ENCODE measurements at regions not wholly inside any gene's neighbourhood (a gene's known extent, or its start where the extent isn't known, plus 50 kb on each side); places are given as distances from the start of the nearest gene placed in this dataset.

GRCh38 chr10:30560326-30560725 is 69.2 kb downstream of the LYZL2 start:
- H3K4me1 ChIP-seq (ENCODE audit: control insufficient read depth, insufficient read depth, low read length, poor library complexity, severe bottlenecking): no peaks in the 10 kb centered on the region
- H3K4me3 ChIP-seq (ENCODE audit: insufficient read depth, low read depth, low read length, poor library complexity, severe bottlenecking): no peak overlapping the region
- H3K9me3 ChIP-seq (ENCODE audit: control insufficient read depth, low read length): no peaks in the 10 kb centered on the region
- H3K36me3 ChIP-seq (ENCODE audit: control insufficient read depth, insufficient read depth, low read length): no peaks in the 10 kb centered on the region
- DNase-seq: no peak
- H3K27ac ChIP-seq (ENCODE audit: insufficient read depth, low read length, poor library complexity, severe bottlenecking): no peak overlapping the region
- H3K27me3 ChIP-seq (replicated peaks; ENCODE audit: control insufficient read depth, insufficient read depth, low read length, poor library complexity, severe bottlenecking): no peaks in the 10 kb centered on the region

GRCh38 chr10:30559180-30559579 is 70.4 kb downstream of the LYZL2 start:
- Histone ChIP-seq H3K4me3 (ENCODE audit: insufficient read depth, low read depth, low read length, poor library complexity, severe bottlenecking) (no peak overlapping the region), H3K9me3 (ENCODE audit: control insufficient read depth, low read length) (no peaks in the 10 kb centered on the region), H3K27ac (ENCODE audit: insufficient read depth, low read length, poor library complexity, severe bottlenecking) (no peak overlapping the region), H3K27me3 (replicated peaks; ENCODE audit: control insufficient read depth, insufficient read depth, low read length, poor library complexity, severe bottlenecking) (no peaks in the 10 kb centered on the region), H3K36me3 (ENCODE audit: control insufficient read depth, insufficient read depth, low read length) (no peaks in the 10 kb centered on the region), H3K4me1 (ENCODE audit: control insufficient read depth, insufficient read depth, low read length, poor library complexity, severe bottlenecking) (no peaks in the 10 kb centered on the region)
- DNase-seq: no peak

GRCh38 chr10:30558411-30558810 is 71.1 kb downstream of the LYZL2 start:
- Histone ChIP-seq H3K27me3 (replicated peaks; ENCODE audit: control insufficient read depth, insufficient read depth, low read length, poor library complexity, severe bottlenecking) (no peaks in the 10 kb centered on the region), H3K4me1 (ENCODE audit: control insufficient read depth, insufficient read depth, low read length, poor library complexity, severe bottlenecking) (no peaks in the 10 kb centered on the region), H3K9me3 (ENCODE audit: control insufficient read depth, low read length) (no peaks in the 10 kb centered on the region), H3K4me3 (ENCODE audit: insufficient read depth, low read depth, low read length, poor library complexity, severe bottlenecking) (no peak overlapping the region), H3K27ac (ENCODE audit: insufficient read depth, low read length, poor library complexity, severe bottlenecking) (no peak overlapping the region), H3K36me3 (ENCODE audit: control insufficient read depth, insufficient read depth, low read length) (no peaks in the 10 kb centered on the region)
- DNase-seq: no peak

GRCh38 chr10:30557884-30558283 is 71.7 kb downstream of the LYZL2 start:
- no peaks in the 10 kb centered on the region for H3K9me3 ChIP-seq (ENCODE audit: control insufficient read depth, low read length)
- no peak overlapping the region for H3K4me3 ChIP-seq (ENCODE audit: insufficient read depth, low read depth, low read length, poor library complexity, severe bottlenecking)

GRCh38 chr10:30556189-30556588 is 73.4 kb downstream of the LYZL2 start:
- no peak overlapping the region for H3K4me3 ChIP-seq (ENCODE audit: insufficient read depth, low read depth, low read length, poor library complexity, severe bottlenecking)
- no peaks in the 10 kb centered on the region for H3K4me1 ChIP-seq (ENCODE audit: control insufficient read depth, insufficient read depth, low read length, poor library complexity, severe bottlenecking)
- no peak overlapping the region for H3K27ac ChIP-seq (ENCODE audit: insufficient read depth, low read length, poor library complexity, severe bottlenecking)
- no peaks in the 10 kb centered on the region for H3K36me3 ChIP-seq (ENCODE audit: control insufficient read depth, insufficient read depth, low read length)
- no peaks in the 10 kb centered on the region for H3K27me3 ChIP-seq (replicated peaks; ENCODE audit: control insufficient read depth, insufficient read depth, low read length, poor library complexity, severe bottlenecking)
- DNase-seq: no peak
- no peaks in the 10 kb centered on the region for H3K9me3 ChIP-seq (ENCODE audit: control insufficient read depth, low read length)

More at GRCh38 chr10:30557884-30558283, 71.7 kb downstream of the LYZL2 start:
- no peak for DNase-seq
- Histone ChIP-seq H3K36me3 (ENCODE audit: control insufficient read depth, insufficient read depth, low read length) (no peaks in the 10 kb centered on the region), H3K27ac (ENCODE audit: insufficient read depth, low read length, poor library complexity, severe bottlenecking) (no peak overlapping the region), H3K27me3 (replicated peaks; ENCODE audit: control insufficient read depth, insufficient read depth, low read length, poor library complexity, severe bottlenecking) (no peaks in the 10 kb centered on the region), H3K4me1 (ENCODE audit: control insufficient read depth, insufficient read depth, low read length, poor library complexity, severe bottlenecking) (no peaks in the 10 kb centered on the region)

- DNase-seq: no peak
- H3K4me3 ChIP-seq (ENCODE audit: insufficient read depth, low read depth, low read length, poor library complexity, severe bottlenecking): no peak overlapping the region
- H3K27me3 ChIP-seq (replicated peaks; ENCODE audit: control insufficient read depth, insufficient read depth, low read length, poor library complexity, severe bottlenecking): no peaks in the 10 kb centered on the region
- H3K9me3 ChIP-seq (ENCODE audit: control insufficient read depth, low read length): no peaks in the 10 kb centered on the region
- no peak overlapping the region for H3K27ac ChIP-seq (ENCODE audit: insufficient read depth, low read length, poor library complexity, severe bottlenecking)
- H3K36me3 ChIP-seq (ENCODE audit: control insufficient read depth, insufficient read depth, low read length): no peaks in the 10 kb centered on the region
- no peaks in the 10 kb centered on the region for H3K4me1 ChIP-seq (ENCODE audit: control insufficient read depth, insufficient read depth, low read length, poor library complexity, severe bottlenecking)
Observed at GRCh38 chr10:30555465-30555864, 74.1 kb downstream of the LYZL2 start.

- Histone ChIP-seq H3K4me3 (ENCODE audit: insufficient read depth, low read depth, low read length, poor library complexity, severe bottlenecking) (no peak overlapping the region), H3K36me3 (ENCODE audit: control insufficient read depth, insufficient read depth, low read length) (no peaks in the 10 kb centered on the region), H3K27me3 (replicated peaks; ENCODE audit: control insufficient read depth, insufficient read depth, low read length, poor library complexity, severe bottlenecking) (no peaks in the 10 kb centered on the region), H3K9me3 (ENCODE audit: control insufficient read depth, low read length) (no peaks in the 10 kb centered on the region), H3K4me1 (ENCODE audit: control insufficient read depth, insufficient read depth, low read length, poor library complexity, severe bottlenecking) (no peaks in the 10 kb centered on the region), H3K27ac (ENCODE audit: insufficient read depth, low read length, poor library complexity, severe bottlenecking) (no peak overlapping the region)
- DNase-seq: no peak
Observed at GRCh38 chr10:30554440-30554825, 75.1 kb downstream of the LYZL2 start.

- H3K27ac ChIP-seq (ENCODE audit: insufficient read depth, low read length, poor library complexity, severe bottlenecking): no peak overlapping the region
- H3K36me3 ChIP-seq (ENCODE audit: control insufficient read depth, insufficient read depth, low read length): no peaks in the 10 kb centered on the region
- no peak for DNase-seq
- H3K4me3 ChIP-seq (ENCODE audit: insufficient read depth, low read depth, low read length, poor library complexity, severe bottlenecking): no peak overlapping the region
- no peaks in the 10 kb centered on the region for H3K9me3 ChIP-seq (ENCODE audit: control insufficient read depth, low read length)
- no peaks in the 10 kb centered on the region for H3K27me3 ChIP-seq (replicated peaks; ENCODE audit: control insufficient read depth, insufficient read depth, low read length, poor library complexity, severe bottlenecking)
- H3K4me1 ChIP-seq (ENCODE audit: control insufficient read depth, insufficient read depth, low read length, poor library complexity, severe bottlenecking): no peaks in the 10 kb centered on the region
Observed at GRCh38 chr10:30553626-30554439, 75.7 kb downstream of the LYZL2 start.

GRCh38 chr10:30553018-30553625 is 76.4 kb downstream of the LYZL2 start:
- Histone ChIP-seq H3K4me3 (ENCODE audit: insufficient read depth, low read depth, low read length, poor library complexity, severe bottlenecking) (no peak overlapping the region), H3K4me1 (ENCODE audit: control insufficient read depth, insufficient read depth, low read length, poor library complexity, severe bottlenecking) (no peaks in the 10 kb centered on the region), H3K27me3 (replicated peaks; ENCODE audit: control insufficient read depth, insufficient read depth, low read length, poor library complexity, severe bottlenecking) (no peaks in the 10 kb centered on the region), H3K9me3 (ENCODE audit: control insufficient read depth, low read length) (no peaks in the 10 kb centered on the region), H3K27ac (ENCODE audit: insufficient read depth, low read length, poor library complexity, severe bottlenecking) (no peak overlapping the region), H3K36me3 (ENCODE audit: control insufficient read depth, insufficient read depth, low read length) (no peaks in the 10 kb centered on the region)
- DNase-seq: no peak

GRCh38 chr10:30550967-30551815 is 78.4 kb downstream of the LYZL2 start:
- H3K36me3 ChIP-seq (ENCODE audit: control insufficient read depth, insufficient read depth, low read length): no peaks in the 10 kb centered on the region
- no peak for DNase-seq
- no peak overlapping the region for H3K27ac ChIP-seq (ENCODE audit: insufficient read depth, low read length, poor library complexity, severe bottlenecking)
- no peaks in the 10 kb centered on the region for H3K9me3 ChIP-seq (ENCODE audit: control insufficient read depth, low read length)
- H3K4me1 ChIP-seq (ENCODE audit: control insufficient read depth, insufficient read depth, low read length, poor library complexity, severe bottlenecking): no peaks in the 10 kb centered on the region
- H3K4me3 ChIP-seq (ENCODE audit: insufficient read depth, low read depth, low read length, poor library complexity, severe bottlenecking): no peak overlapping the region
- H3K27me3 ChIP-seq (replicated peaks; ENCODE audit: control insufficient read depth, insufficient read depth, low read length, poor library complexity, severe bottlenecking): no peaks in the 10 kb centered on the region
